Mesendoderm (in vitro differentiated cells): ENCODE measurements at regions not wholly inside any gene's neighbourhood (a gene's known extent, or its start where the extent isn't known, plus 50 kb on each side); places are given as distances from the start of the nearest gene placed in this dataset.
A peak's percentile ranks its signal among the peaks of the same experiment; 100 is the strongest.

Experiments
- DNase-seq: peaks from one replicate; pipeline ENCODE4 v3.0.0; 2013
- H2AK5ac ChIP-seq: 2 replicates; pipeline ENCODE4 v1.6.1; 2013; ENCODE audit warnings: low read length, inconsistent platforms
- H2BK120ac ChIP-seq: 2 replicates; pipeline ENCODE4 v1.6.1; 2013; ENCODE audit warnings: low read depth, mild to moderate bottlenecking, low read length, moderate library complexity, mixed read lengths
- H2BK15ac ChIP-seq: replicated peaks from 2 replicates; pipeline ENCODE4 v1.6.1; 2013; ENCODE audit warnings: low read depth, mild to moderate bottlenecking, moderate library complexity
- H2BK5ac ChIP-seq: 2 replicates; pipeline ENCODE4 v1.6.1; 2013; ENCODE audit warnings: low read length, inconsistent platforms
- H3K18ac ChIP-seq: 2 replicates; pipeline ENCODE4 v1.6.1; 2013; ENCODE audit warnings: mild to moderate bottlenecking, low read length, mixed read lengths
- H3K23ac ChIP-seq: one replicate; pipeline ENCODE4 v1.6.1; 2013; ENCODE audit warnings: low read length
- H3K27ac ChIP-seq: 2 replicates; pipeline ENCODE4 v1.5.1; 2013; ENCODE audit warnings: low read depth, mild to moderate bottlenecking, inconsistent platforms, low read length, moderate library complexity
- H3K27me3 ChIP-seq: 2 replicates; pipeline ENCODE4 v1.6.1; 2013; ENCODE audit warnings: low read length, control low read depth, mild to moderate bottlenecking, inconsistent platforms; ENCODE audit not compliant: insufficient read depth, poor library complexity
- H3K36me3 ChIP-seq: 2 replicates; pipeline ENCODE4 v1.6.1; 2013; ENCODE audit warnings: low read length, inconsistent platforms; ENCODE audit not compliant: control insufficient read depth, insufficient read depth
- H3K4ac ChIP-seq: one replicate; pipeline ENCODE4 v1.6.1; 2013; ENCODE audit warnings: low read depth, mild to moderate bottlenecking, low read length, moderate library complexity
- H3K4me1 ChIP-seq: 2 replicates; pipeline ENCODE4 v1.6.1; 2013; ENCODE audit warnings: low read depth, low read length, inconsistent platforms; ENCODE audit not compliant: control insufficient read depth
- H3K4me2 ChIP-seq: 2 replicates; pipeline ENCODE4 v1.6.1; 2013; ENCODE audit warnings: low read length
- H3K4me3 ChIP-seq: 2 replicates; pipeline ENCODE4 v1.5.1; 2013; ENCODE audit warnings: mild to moderate bottlenecking, low read length
- H3K56ac ChIP-seq: one replicate; pipeline ENCODE4 v1.6.1; 2013; ENCODE audit warnings: low read length
- H3K79me1 ChIP-seq: 2 replicates; pipeline ENCODE4 v1.6.1; 2013; ENCODE audit warnings: low read length, inconsistent platforms
- H3K79me2 ChIP-seq: 2 replicates; pipeline ENCODE4 v1.6.1; 2013; ENCODE audit warnings: mild to moderate bottlenecking, low read length; ENCODE audit not compliant: control insufficient read depth, insufficient read depth
- H3K9ac ChIP-seq: 2 replicates; pipeline ENCODE4 v1.6.1; 2013; ENCODE audit warnings: low read length, inconsistent platforms
- H4K5ac ChIP-seq: one replicate; pipeline ENCODE4 v1.6.1; 2013; ENCODE audit warnings: low read length
- H4K8ac ChIP-seq: one replicate; pipeline ENCODE4 v1.6.1; 2013; ENCODE audit warnings: low read depth, mild to moderate bottlenecking, control low read depth, low read length, moderate library complexity
- WGBS: extraction: QIAGEN DNeasy Blood & Tissue Kit; methylation state at CpG from one replicate; pipeline ENCODE4 v1.1.7; 2013; ENCODE audit warnings: low lambda C conversion rate, missing lambda C conversion rate; ENCODE audit not compliant: insufficient coverage; ENCODE audit errors: extremely low coverage; 5-methylcytosine and 5-hydroxymethylcytosine counted together

DNA sequence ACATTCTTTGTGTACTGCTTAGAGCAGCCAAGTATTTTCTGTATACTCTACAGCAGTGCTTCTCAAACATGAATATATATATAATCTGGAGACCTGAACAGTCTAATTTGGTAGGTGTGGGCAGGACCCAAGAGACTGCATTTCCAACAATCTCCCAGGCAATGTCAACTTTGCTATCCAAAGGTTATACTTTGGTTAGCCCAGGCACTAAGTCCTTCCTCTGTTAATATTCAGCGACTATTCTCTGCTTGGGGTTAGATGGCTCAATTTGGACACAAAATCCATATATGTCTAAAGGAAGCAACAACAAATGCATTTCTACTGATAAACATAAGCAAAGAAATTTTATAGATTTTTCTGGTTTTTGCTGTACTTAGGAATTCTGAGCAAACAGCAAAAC is 480.0 kb upstream of the RPS6KA3 start:
- H3K79me1 ChIP-seq, result no peaks in the 10 kb centered on the region
- H4K5ac ChIP-seq, result no peak overlapping the region
- DNase-seq, result no peak
- no peak overlapping the region for H2BK5ac ChIP-seq
- no peak overlapping the region for H2BK15ac ChIP-seq
- H2BK120ac ChIP-seq, result no peak overlapping the region
- H3K18ac ChIP-seq, result no peak overlapping the region
- H4K8ac ChIP-seq, result no peak overlapping the region
- H3K4me1 ChIP-seq, result no peaks in the 10 kb centered on the region
- no peak overlapping the region for H2AK5ac ChIP-seq
- H3K4me3 ChIP-seq, result no peak overlapping the region
- H3K4me2 ChIP-seq, result no peak overlapping the region
- no peaks in the 10 kb centered on the region for H3K36me3 ChIP-seq
- no peak overlapping the region for H3K27ac ChIP-seq
- no peaks in the 10 kb centered on the region for H3K79me2 ChIP-seq
- no peak overlapping the region for H3K9ac ChIP-seq
- H3K27me3 ChIP-seq, result no peaks in the 10 kb centered on the region
- no peak overlapping the region for H3K56ac ChIP-seq
- no CpG with 5 or more reads among the region's 1 CpG for WGBS
- no peak overlapping the region for H3K23ac ChIP-seq
- no peak overlapping the region for H3K4ac ChIP-seq

DNA sequence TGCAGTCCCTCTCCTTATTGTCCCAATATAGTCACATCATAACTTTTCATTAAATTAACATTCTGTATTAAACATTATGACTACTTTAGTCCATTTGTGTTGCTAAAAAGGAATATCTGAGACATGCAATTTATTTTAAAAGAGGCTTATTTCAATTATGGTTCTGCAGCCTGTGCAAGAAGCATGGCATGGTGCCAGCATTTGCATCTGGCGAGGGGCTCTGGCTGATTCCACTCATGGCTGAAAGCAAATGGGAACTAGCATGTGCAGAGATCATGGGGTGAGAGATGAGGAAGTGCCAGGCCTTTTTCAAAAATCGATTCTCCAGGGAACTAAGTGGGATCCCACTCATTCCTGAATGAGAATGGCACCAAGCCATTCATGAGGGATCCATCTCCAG is 476.3 kb upstream of the RPS6KA3 start:
- Histone ChIP-seq H3K79me1 (no peaks in the 10 kb centered on the region), H3K36me3 (no peaks in the 10 kb centered on the region), H4K5ac (no peak overlapping the region), H3K56ac (no peak overlapping the region), H2BK15ac (no peak overlapping the region), H2AK5ac (no peak overlapping the region), H4K8ac (no peak overlapping the region), H3K18ac (no peak overlapping the region), H3K9ac (no peak overlapping the region), H2BK120ac (no peak overlapping the region), H3K27ac (no peak overlapping the region), H3K27me3 (no peaks in the 10 kb centered on the region), H3K4me1 (no peaks in the 10 kb centered on the region), H3K4me3 (no peak overlapping the region), H3K23ac (no peak overlapping the region), H3K79me2 (no peaks in the 10 kb centered on the region), H3K4ac (no peak overlapping the region), H3K4me2 (no peak overlapping the region), H2BK5ac (no peak overlapping the region)
- DNase-seq, result no peak
- no CpG with 5 or more reads among the region's 2 CpGs for WGBS

DNA sequence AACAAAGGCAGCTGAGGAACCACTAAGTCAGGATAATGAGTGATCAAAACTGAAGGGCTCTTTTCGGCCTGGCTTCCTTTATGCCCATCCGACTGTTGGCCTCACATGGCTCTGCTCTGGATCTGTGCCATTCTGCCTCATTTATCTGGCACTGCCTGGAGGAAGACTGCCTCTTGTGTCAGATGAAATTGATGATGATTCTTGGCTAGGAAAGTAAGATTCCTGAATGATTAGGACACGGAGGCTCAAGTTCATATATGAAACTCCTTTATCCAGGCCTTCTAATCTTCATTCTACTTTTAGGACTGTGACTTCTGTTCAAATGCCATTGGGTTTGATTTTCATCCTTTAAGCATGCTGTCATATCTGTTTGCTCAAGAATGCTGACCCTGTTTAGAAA is 475.4 kb upstream of the RPS6KA3 start:
- no peak overlapping the region for H2BK15ac ChIP-seq
- H3K4me1 ChIP-seq, result no peaks in the 10 kb centered on the region
- H2BK5ac ChIP-seq, result no peak overlapping the region
- no peaks in the 10 kb centered on the region for H3K36me3 ChIP-seq
- no peak overlapping the region for H4K8ac ChIP-seq
- H3K27me3 ChIP-seq, result no peaks in the 10 kb centered on the region
- H3K79me2 ChIP-seq, result no peaks in the 10 kb centered on the region
- H4K5ac ChIP-seq, result no peak overlapping the region
- DNase-seq, result no peak
- no peak overlapping the region for H3K27ac ChIP-seq
- no peak overlapping the region for H3K4ac ChIP-seq
- WGBS, result no CpG with 5 or more reads among the region's 3 CpGs
- no peak overlapping the region for H3K4me2 ChIP-seq
- H3K9ac ChIP-seq, result no peak overlapping the region
- H2AK5ac ChIP-seq, result no peak overlapping the region
- no peaks in the 10 kb centered on the region for H3K79me1 ChIP-seq
- no peak overlapping the region for H3K23ac ChIP-seq
- no peak overlapping the region for H3K18ac ChIP-seq
- no peak overlapping the region for H3K56ac ChIP-seq
- no peak overlapping the region for H3K4me3 ChIP-seq
- no peak overlapping the region for H2BK120ac ChIP-seq

DNA sequence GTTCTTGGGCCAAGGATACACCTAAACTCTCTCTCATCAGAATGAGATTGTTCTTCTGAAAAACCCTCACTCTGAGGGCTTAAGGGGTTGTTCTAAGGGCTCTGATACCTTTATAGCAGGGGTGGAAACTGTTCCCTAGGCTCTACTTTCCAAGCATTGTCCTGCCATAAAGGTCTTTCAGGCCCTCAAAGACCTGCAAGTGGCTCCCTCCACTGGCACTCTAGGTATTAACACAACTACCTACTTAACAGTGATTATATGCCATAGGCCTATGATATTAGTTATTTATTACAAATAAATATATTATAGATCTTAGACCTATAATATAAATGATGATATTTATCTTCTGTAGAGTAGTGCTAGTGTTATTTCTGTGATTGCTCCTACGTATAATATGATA is 473.7 kb upstream of the RPS6KA3 start:
- no CpG with 5 or more reads among the region's 1 CpG for WGBS
- no peak overlapping the region for H2AK5ac ChIP-seq

DNA sequence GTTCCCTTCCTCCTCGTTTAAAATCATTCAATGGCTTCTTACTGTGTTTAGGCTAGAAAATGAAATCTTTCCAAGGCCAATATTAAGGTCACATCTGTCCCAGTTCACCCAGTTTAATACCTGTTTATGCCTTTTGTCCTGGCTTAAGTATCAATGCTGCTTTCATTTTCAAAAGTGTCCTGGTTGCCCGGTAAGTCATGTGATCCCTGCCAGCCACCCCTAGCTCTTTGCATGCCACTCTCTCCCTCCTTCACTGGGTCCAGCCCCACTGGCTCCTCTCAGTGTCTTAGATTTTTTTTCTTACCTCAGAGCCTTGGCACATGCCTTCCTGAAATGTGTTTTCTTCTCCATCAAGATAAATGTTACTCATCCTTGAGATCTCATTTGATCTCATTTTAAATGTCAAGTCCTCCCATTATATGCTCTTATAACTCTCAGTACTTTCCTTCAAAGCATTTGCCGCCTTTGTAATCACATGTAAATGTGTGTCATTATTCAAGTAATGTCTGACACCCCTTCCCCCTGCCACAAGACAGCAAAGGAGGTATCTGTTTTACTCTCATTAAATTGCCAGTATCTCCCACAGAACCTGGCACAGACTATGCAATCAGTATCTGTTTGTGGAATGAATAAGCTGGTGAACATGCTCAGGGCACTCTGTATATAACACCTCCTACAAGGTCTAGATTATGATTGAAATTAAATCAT is 472.5 kb upstream of the RPS6KA3 start:
- no peak overlapping the region for H3K23ac ChIP-seq
- H2BK120ac ChIP-seq, result no peak overlapping the region
- H3K79me1 ChIP-seq, result no peaks in the 10 kb centered on the region
- H3K4me1 ChIP-seq, result no peaks in the 10 kb centered on the region
- no peak overlapping the region for H3K9ac ChIP-seq
- no peak overlapping the region for H4K8ac ChIP-seq
- H3K4me3 ChIP-seq, result no peak overlapping the region
- H3K4me2 ChIP-seq, result no peak overlapping the region
- no peak overlapping the region for H2AK5ac ChIP-seq
- DNase-seq, result no peak
- no peak overlapping the region for H2BK15ac ChIP-seq
- no peak overlapping the region for H3K27ac ChIP-seq
- H4K5ac ChIP-seq, result no peak overlapping the region
- no peak overlapping the region for H3K4ac ChIP-seq
- WGBS, result no CpG with 5 or more reads among the region's 3 CpGs
- no peak overlapping the region for H3K18ac ChIP-seq
- no peaks in the 10 kb centered on the region for H3K36me3 ChIP-seq
- no peaks in the 10 kb centered on the region for H3K27me3 ChIP-seq
- no peak overlapping the region for H3K56ac ChIP-seq
- no peaks in the 10 kb centered on the region for H3K79me2 ChIP-seq
- no peak overlapping the region for H2BK5ac ChIP-seq

More for the DNA sequence above, 473.7 kb upstream of the RPS6KA3 start:
- Histone ChIP-seq H3K56ac (no peak overlapping the region), H3K9ac (no peak overlapping the region), H3K27me3 (no peaks in the 10 kb centered on the region), H2BK5ac (no peak overlapping the region), H3K4ac (no peak overlapping the region), H4K8ac (no peak overlapping the region), H3K27ac (no peak overlapping the region), H3K79me2 (no peaks in the 10 kb centered on the region), H3K23ac (no peak overlapping the region), H2BK15ac (no peak overlapping the region), H4K5ac (no peak overlapping the region), H3K79me1 (no peaks in the 10 kb centered on the region), H3K4me1 (no peaks in the 10 kb centered on the region), H2BK120ac (no peak overlapping the region), H3K4me2 (no peak overlapping the region), H3K18ac (no peak overlapping the region), H3K36me3 (no peaks in the 10 kb centered on the region), H3K4me3 (no peak overlapping the region)
- peak; percentile 22 for DNase-seq

DNA sequence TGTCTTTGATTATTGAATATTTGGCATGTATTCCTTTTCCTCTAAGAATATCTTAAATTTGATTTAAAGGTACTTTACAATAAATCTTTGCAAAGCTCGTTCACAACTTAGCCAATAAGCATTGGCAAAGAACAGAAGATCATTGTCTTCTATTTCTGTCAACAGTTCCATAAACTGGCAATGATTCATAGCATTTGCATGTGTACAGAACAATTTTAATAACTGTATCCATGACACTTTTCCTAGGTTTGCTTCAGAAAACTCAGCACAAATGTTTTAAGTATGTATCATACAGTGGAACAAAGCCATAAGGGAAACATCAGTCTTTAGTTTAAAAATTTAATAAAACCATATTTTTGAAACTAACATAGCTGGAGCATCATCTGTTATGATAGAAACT is 462.7 kb upstream of the RPS6KA3 start:
- H3K27me3 ChIP-seq, result no peaks in the 10 kb centered on the region
- H3K4me2 ChIP-seq, result no peak overlapping the region
- H3K56ac ChIP-seq, result no peak overlapping the region
- no peak overlapping the region for H3K27ac ChIP-seq
- no peak overlapping the region for H2BK120ac ChIP-seq
- no CpG with 5 or more reads among the region's 1 CpG for WGBS
- H3K18ac ChIP-seq, result no peak overlapping the region
- H4K8ac ChIP-seq, result no peak overlapping the region
- H3K79me2 ChIP-seq, result no peaks in the 10 kb centered on the region
- H2BK5ac ChIP-seq, result no peak overlapping the region
- H3K79me1 ChIP-seq, result no peaks in the 10 kb centered on the region
- no peaks in the 10 kb centered on the region for H3K4me1 ChIP-seq
- no peak overlapping the region for H2BK15ac ChIP-seq
- DNase-seq, result no peak
- H3K23ac ChIP-seq, result no peak overlapping the region
- H3K9ac ChIP-seq, result no peak overlapping the region
- H3K4ac ChIP-seq, result no peak overlapping the region
- no peak overlapping the region for H4K5ac ChIP-seq
- H2AK5ac ChIP-seq, result no peak overlapping the region
- H3K4me3 ChIP-seq, result no peak overlapping the region
- H3K36me3 ChIP-seq, result no peaks in the 10 kb centered on the region
